ENCODE measurements at regions not wholly inside any gene's neighbourhood (a gene's known extent, or its start where the extent isn't known, plus 50 kb on each side); places are given as distances from the start of the nearest gene placed in this dataset.

DNA sequence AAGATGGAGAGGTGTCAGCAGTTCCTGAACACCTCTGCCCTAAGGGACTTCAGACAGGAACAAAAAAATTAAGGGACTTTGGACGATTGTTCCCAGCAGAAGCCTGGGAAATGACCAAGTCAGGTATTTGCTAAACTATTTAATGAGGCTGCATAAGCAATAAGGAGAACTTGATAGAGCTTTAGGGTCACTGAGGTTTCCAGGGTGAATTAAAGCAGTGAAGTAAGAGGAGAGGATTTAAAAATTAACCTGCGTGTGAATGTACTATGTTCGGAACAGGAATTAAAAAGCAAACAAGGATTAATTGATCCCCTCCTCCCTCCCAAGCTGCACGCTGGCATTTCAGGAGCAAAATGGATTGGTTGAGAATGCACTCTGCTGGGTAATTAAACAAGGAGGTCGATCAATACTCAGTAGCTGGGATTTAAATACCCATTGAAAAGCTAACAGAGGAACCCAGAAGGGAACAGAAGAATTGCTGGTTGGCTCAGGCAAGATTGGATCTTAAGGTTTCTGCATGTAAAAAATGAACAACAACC is 157.2 kb downstream of the RNF152 start:
- no peak for DNase-seq (ENCODE audit: low read depth, low spot score)
- Histone ChIP-seq H3K4me2 (ENCODE audit: insufficient read depth, low read length) (no peak overlapping the region), H3K27me3 (ENCODE audit: control insufficient read depth in 2 of 2, insufficient read depth in 2 of 2, low read length in 2 of 2) (no peaks in the 10 kb centered on the region), H2AFZ (ENCODE audit: low read depth, low read length) (no peak overlapping the region), H4K20me1 (replicated peaks; ENCODE audit: control insufficient read depth, extremely low read depth, insufficient read depth, low read length) (no peaks in the 10 kb centered on the region), H3K9me3 (replicated peaks; ENCODE audit: control insufficient read depth, insufficient read depth, low read length) (no peaks in the 10 kb centered on the region), H3K4me3 (replicated peaks in 1 of 3; ENCODE audit: insufficient read depth in 1 of 3, low read depth in 1 of 3, low read length in 3 of 3) (no peak overlapping the region), H3K27ac (ENCODE audit: insufficient read depth, low read depth, low read length) (no peak overlapping the region), H3K9ac (replicated peaks; ENCODE audit: extremely low read depth, insufficient read depth, low read length) (no peak overlapping the region), H3K36me3 (ENCODE audit: control insufficient read depth in 2 of 2, extremely low read depth in 1 of 2, insufficient read depth in 2 of 2, low read length in 2 of 2) (no peaks in the 10 kb centered on the region), H3K79me2 (ENCODE audit: control insufficient read depth, insufficient read depth, low read length) (no peaks in the 10 kb centered on the region), H3K4me1 (ENCODE audit: control insufficient read depth, extremely low read depth, insufficient read depth, low read length) (peaks cover 11% of the 10 kb centered on the region), H3K9me1 (replicated peaks; ENCODE audit: control insufficient read depth, extremely low read depth, insufficient read depth, low read length) (no peaks in the 10 kb centered on the region)
- ChIA-PET POLR2A (no interaction called here), CTCF (interaction anchor here (0.9 to 2.0 kb wide), 3 partner anchors 12 to 88 kb away, joined by 3 to 4 read pairs (median 3); no protein-coding TSS in a partner anchor)
- dilution Hi-C loops (cut with MboI; ENCODE audit: extremely low pct_ligation_motif_present, low sequenced_read_pairs) (no loop called here), intact Hi-C loops (cut with micrococcal nuclease) (no loop called here)
- no peak for TF ChIP-seq CTCF (IDR thresholded peaks at IDR 0.05; ENCODE audit: extremely low read depth in 1 of 2, insufficient read depth in 1 of 2, low read depth in 1 of 2, low read length in 2 of 2)
- no peak for TF ChIP-seq MYC (IDR thresholded peaks at IDR 0.05; ENCODE audit: low read depth, low read length)
- TF ChIP-seq POLR2A (IDR thresholded peaks at IDR 0.05; ENCODE audit: low read depth, low read length), result no peak
- TF ChIP-seq, protein P1, sequence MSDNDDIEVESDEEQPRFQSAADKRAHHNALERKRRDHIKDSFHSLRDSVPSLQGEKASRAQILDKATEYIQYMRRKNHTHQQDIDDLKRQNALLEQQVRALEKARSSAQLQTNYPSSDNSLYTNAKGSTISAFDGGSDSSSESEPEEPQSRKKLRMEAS (IDR thresholded peaks at IDR 0.05; ENCODE audit: insufficient read depth, insufficient read length), result no peak
- no peak for TF ChIP-seq GATA2 (IDR thresholded peaks at IDR 0.05; ENCODE audit: insufficient read depth, insufficient read length, low read depth, low read length)
- no peak for TF ChIP-seq EZH2 (IDR thresholded peaks at IDR 0.05; ENCODE audit: borderline replicate concordance, low read depth, low read length, severe bottlenecking)
- no peak for TF ChIP-seq FOS (IDR thresholded peaks at IDR 0.05; ENCODE audit: borderline replicate concordance, insufficient read depth, low read length)
- TF ChIP-seq JUN (IDR thresholded peaks at IDR 0.05; ENCODE audit: borderline replicate concordance, insufficient read depth, insufficient read length, low read depth), result no peak
- TF ChIP-seq POLR2AphosphoS5 (IDR thresholded peaks at IDR 0.05; ENCODE audit: insufficient read depth, low read depth, low read length), result no peak
- BruUV-seq (replicated peaks), result no TSS peak
- FAIRE-seq, result no peak

All from endothelial cell of umbilical vein (primary cell).